ENCODE measurements at regions not wholly inside any gene's neighbourhood (a gene's known extent, or its start where the extent isn't known, plus 50 kb on each side); places are given as distances from the start of the nearest gene placed in this dataset.
"Not testable (repeated sequence)": the region's sequence is repeated elsewhere in the genome, so short reads cannot be mapped to it uniquely, and the experiment has no call there.

DNA sequence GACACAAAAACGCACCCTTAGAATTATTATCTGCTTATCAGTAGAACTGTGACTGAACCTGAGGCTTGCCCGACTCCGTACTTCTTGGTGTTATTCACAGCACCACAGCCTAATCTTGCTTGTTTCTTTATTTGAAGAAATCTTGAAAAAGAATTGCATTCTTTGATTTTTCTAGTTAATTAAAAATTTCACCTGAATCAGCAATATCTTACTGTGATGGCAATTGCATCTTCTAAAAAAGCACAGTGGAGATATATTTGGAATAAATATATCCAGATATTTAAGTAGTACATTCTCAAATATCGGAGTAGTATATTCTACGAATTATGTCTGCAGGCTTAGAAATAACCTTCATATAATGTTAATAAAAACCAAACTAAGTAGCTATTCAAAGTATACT is 90.1 kb upstream of the LYSMD4 start:
- TF ChIP-seq, protein P1, sequence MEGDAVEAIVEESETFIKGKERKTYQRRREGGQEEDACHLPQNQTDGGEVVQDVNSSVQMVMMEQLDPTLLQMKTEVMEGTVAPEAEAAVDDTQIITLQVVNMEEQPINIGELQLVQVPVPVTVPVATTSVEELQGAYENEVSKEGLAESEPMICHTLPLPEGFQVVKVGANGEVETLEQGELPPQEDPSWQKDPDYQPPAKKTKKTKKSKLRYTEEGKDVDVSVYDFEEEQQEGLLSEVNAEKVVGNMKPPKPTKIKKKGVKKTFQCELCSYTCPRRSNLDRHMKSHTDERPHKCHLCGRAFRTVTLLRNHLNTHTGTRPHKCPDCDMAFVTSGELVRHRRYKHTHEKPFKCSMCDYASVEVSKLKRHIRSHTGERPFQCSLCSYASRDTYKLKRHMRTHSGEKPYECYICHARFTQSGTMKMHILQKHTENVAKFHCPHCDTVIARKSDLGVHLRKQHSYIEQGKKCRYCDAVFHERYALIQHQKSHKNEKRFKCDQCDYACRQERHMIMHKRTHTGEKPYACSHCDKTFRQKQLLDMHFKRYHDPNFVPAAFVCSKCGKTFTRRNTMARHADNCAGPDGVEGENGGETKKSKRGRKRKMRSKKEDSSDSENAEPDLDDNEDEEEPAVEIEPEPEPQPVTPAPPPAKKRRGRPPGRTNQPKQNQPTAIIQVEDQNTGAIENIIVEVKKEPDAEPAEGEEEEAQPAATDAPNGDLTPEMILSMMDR (IDR thresholded peaks at IDR 0.05; ENCODE audit: low read depth, low read length): no peak
- no peaks in the 10 kb centered on the region for H3K36me3 ChIP-seq
- H3K27me3 ChIP-seq (ENCODE audit: insufficient read depth, low read depth, severe bottlenecking): no peaks in the 10 kb centered on the region
- no peak overlapping the region for H3K27ac ChIP-seq
- H3K4me3 ChIP-seq (ENCODE audit: low read depth, low read length): no peak overlapping the region
- DNase-seq: no peak
- no peaks in the 10 kb centered on the region for H3K9me3 ChIP-seq (ENCODE audit: severe bottlenecking)

DNA sequence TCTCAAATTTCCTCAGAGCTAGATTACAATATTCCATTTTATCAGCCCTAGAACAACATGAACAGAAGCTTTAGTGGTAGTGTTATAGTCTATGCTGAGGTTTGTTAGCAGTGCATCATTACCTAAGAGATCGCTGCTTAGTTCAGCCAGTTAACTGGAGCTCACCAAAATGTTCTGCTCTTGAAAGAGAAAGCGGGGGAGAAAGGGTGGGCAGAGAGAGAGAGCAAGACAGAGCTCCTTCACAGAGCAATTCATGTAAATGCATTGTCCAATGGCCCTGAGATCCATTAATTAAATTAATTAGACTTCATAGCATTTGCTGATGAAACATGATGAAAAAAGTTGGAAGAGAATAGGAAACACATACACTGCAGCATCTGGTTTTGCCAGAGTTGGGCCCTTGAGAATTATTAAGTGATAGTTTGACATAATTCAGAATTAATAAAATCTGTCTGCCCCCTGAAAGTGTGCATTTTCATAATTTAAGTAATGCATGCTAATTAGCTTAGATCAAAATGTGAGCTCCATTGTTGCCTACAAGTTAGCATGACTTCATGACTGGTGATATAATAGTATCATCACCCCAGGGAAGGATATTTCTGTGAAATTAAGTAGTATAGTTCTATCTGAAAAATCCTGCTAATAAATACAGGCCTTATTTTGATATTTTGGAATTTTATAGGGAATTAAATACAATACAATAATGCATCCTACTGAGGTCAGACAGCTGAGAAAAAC is 86.9 kb upstream of the LYSMD4 start:
- Histone ChIP-seq H3K36me3 (no peaks in the 10 kb centered on the region), H3K9me3 (ENCODE audit: severe bottlenecking) (no peaks in the 10 kb centered on the region), H3K4me3 (ENCODE audit: low read depth, low read length) (no peak overlapping the region), H3K27ac (no peak overlapping the region), H3K27me3 (ENCODE audit: insufficient read depth, low read depth, severe bottlenecking) (no peaks in the 10 kb centered on the region)
- no peak for DNase-seq
- TF ChIP-seq, protein P1 (IDR thresholded peaks at IDR 0.05; ENCODE audit: low read depth, low read length): no peak

DNA sequence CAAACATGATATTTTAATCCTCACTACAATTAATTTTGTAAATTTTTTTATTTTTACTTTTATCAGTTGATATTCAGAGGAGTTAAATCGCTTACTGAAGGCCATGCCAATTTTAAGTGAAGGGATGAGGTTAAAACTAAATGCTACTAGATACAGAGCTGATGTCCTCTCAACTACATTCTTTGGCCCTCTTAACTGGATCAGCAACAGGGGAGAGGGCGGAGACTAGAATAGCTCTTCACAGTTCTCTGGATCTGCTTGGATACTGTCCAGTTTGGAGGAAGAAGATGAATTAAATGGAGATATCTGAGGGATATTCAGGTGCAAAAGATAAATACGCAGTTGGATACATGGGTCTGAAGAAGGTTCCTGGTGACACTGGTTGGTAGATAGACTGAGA is 85.6 kb upstream of the LYSMD4 start:
- Histone ChIP-seq H3K36me3 (no peaks in the 10 kb centered on the region), H3K27me3 (ENCODE audit: insufficient read depth, low read depth, severe bottlenecking) (no peaks in the 10 kb centered on the region), H3K9me3 (ENCODE audit: severe bottlenecking) (no peaks in the 10 kb centered on the region), H3K27ac (no peak overlapping the region), H3K4me3 (ENCODE audit: low read depth, low read length) (no peak overlapping the region)
- DNase-seq: no peak
- TF ChIP-seq, protein P1 (IDR thresholded peaks at IDR 0.05; ENCODE audit: low read depth, low read length): no peak

DNA sequence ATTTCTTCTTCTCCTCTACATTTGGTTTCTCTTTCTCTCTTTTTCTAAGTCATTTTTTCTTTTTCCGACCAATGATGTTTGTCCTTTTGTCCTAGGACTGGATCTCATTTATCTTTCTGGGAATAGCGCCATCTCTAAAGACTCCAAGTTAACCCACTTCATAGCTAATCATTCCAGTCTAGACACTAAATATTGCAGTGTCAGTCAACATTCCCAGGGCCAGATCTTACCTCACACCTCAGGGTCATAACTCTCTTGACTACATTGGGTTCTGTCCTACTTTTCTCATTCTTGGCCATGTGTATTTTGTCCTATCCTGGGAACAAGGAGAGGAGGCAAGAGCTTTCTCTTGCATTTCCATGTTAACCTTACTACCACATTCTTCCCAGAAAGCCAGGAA is 83.6 kb upstream of the LYSMD4 start:
- not testable (repeated sequence) for H3K36me3 ChIP-seq, H3K27ac ChIP-seq

DNA sequence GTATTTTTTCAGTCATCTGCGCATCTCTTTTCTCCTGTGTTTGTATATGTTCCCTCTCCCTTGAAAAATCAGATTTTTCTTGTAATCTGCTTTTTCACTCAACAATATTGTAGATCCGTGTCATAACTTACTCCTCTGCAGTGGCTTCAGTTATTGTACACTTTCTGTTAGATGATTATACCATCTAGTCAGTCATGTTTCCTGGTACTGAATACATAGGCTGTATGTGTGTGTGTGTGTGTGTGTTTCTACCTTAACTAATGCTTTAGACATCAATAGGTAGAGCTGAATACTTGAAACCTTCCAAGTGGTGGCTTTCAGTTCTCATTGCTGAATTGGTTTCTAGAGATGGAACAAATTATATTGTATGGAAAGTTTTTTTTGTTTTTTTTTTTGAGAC is 77.4 kb upstream of the LYSMD4 start:
- not testable (repeated sequence) for H3K9me3 ChIP-seq (ENCODE audit: severe bottlenecking); H3K27ac ChIP-seq

More for the DNA sequence above, 83.6 kb upstream of the LYSMD4 start:
- not testable (repeated sequence) for H3K9me3 ChIP-seq (ENCODE audit: severe bottlenecking); H3K27me3 ChIP-seq (ENCODE audit: insufficient read depth, low read depth, severe bottlenecking); DNase-seq; H3K4me3 ChIP-seq (ENCODE audit: low read depth, low read length)

DNA sequence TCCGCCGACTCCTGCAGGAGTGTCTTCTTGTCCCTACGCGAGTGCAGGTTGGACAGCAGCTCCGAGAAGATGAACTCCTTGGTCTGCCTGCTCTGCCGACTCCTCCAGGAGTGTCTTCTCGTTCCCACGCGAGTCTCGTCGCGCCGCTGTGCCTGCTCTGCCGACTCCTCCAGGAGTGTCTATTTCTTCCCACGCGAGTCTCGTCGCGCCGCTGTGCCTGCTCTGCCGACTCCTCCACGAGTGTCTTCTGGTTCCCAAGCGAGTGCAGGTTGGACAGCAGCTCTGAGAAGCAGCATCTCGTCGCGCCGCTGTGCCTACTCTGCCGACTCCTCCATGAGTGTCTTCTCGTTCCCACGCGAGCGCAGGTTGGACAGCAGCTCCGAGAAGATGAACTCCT is 66.6 kb upstream of the LYSMD4 start:
- H3K27me3 ChIP-seq (ENCODE audit: insufficient read depth, low read depth, severe bottlenecking); DNase-seq; H3K27ac ChIP-seq; H3K4me3 ChIP-seq (ENCODE audit: low read depth, low read length); H3K36me3 ChIP-seq; H3K9me3 ChIP-seq (ENCODE audit: severe bottlenecking): not testable (repeated sequence)

More for the DNA sequence above, 77.4 kb upstream of the LYSMD4 start:
- H3K4me3 ChIP-seq (ENCODE audit: low read depth, low read length); H3K27me3 ChIP-seq (ENCODE audit: insufficient read depth, low read depth, severe bottlenecking); H3K36me3 ChIP-seq; DNase-seq: not testable (repeated sequence)

DNA sequence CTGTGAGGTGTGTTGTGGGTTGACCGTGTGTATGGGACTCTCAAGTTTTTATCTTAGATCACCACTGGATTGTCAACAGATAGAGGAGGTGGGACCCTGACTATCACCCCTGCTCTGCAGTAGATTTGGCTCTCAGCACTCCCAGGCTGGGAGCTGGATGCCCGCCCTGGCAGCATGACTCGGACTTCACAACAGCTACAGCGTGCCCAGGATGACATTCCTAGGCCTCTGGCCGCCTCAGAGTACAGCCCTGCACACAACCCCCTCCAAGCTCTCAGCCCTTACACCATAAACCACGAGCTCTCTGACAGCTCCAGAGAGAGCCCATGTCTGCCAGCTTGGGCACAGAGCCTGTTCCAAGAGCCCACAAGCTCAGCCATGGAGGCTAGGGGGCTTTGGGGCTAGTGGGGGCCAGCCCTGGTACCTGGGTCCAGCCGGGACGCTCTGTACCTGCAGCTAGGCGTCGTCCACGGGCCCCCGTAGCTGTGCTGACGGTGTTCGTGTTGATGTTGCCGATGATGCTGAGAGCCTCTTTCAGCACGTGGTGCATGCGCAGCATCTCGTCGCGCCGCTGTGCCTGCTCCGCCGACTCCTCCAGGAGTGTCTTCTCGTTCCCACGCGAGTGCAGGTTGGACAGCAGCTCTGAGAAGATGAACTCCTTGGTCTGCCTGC is 66.1 kb upstream of the LYSMD4 start:
- not testable (repeated sequence) for H3K9me3 ChIP-seq (ENCODE audit: severe bottlenecking)

DNA sequence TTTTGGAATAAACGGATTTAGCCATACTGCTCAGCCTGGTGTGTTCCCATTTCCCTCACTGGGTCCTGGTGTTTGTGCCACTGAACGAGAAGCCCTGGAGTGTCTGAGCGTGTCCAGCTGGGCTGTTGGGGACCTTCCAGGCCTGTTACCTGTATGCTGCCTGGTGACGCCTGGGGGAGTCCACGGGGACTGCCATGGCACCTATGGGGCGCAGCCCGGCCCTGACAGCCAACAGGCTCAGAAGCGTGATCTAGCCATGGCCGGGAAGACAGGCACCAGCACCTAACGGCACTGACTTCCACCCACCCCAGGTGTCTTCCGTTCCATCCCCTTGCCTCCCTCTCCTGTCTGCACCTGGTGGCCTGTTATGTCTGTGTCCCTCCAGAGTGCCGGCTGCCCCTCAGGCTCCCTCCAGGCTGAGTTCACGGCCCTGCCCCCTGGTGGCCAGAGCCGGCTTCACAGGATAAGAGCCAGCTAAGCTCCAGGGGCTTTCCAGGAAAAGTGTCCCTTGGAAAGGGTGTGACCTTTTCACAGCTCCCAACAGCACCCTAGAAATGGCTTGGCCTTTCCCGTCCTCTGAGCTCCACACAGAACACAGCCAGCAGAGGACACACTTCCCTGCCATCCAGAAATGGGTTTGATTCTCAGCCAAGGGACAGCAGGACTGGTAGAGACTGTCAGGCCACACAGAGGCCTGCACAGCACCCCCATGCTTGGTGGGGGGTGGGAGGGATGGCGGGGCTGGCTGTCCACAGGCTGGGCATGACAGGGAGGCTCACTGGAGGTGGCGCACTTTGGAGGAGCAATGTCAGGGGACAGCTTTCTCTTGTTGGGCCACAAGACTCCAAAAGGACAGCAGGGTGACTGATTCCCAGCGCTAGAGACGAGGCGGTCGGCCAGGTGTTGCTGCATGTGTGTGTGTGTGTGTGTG is 64.0 kb upstream of the LYSMD4 start:
- H3K27ac ChIP-seq; DNase-seq; H3K36me3 ChIP-seq; H3K4me3 ChIP-seq (ENCODE audit: low read depth, low read length); H3K27me3 ChIP-seq (ENCODE audit: insufficient read depth, low read depth, severe bottlenecking); H3K9me3 ChIP-seq (ENCODE audit: severe bottlenecking): not testable (repeated sequence)

More for the DNA sequence above, 66.1 kb upstream of the LYSMD4 start:
- not testable (repeated sequence) for H3K4me3 ChIP-seq (ENCODE audit: low read depth, low read length); H3K36me3 ChIP-seq; H3K27ac ChIP-seq; DNase-seq; H3K27me3 ChIP-seq (ENCODE audit: insufficient read depth, low read depth, severe bottlenecking)
